Erythroblast (primary cell): ENCODE measurements at regions not wholly inside any gene's neighbourhood (a gene's known extent, or its start where the extent isn't known, plus 50 kb on each side); places are given as distances from the start of the nearest gene placed in this dataset.

Experiments
- GATA1 ChIP-seq: IDR thresholded peaks from 2 replicates; pipeline ENCODE4 v1.6.1; 2011; ENCODE audit warnings: low read depth, mild to moderate bottlenecking, control low read depth, low read length, moderate library complexity
- POLR2A ChIP-seq: IDR thresholded peaks from 2 replicates; pipeline ENCODE4 v1.6.1; 2011; ENCODE audit warnings: mild to moderate bottlenecking, low read length

- no peak for TF ChIP-seq POLR2A
- no peak for TF ChIP-seq GATA1
Measured at GRCh38 chr16:54426553-54426849, 139.9 kb upstream of the IRX3 start.
